Suprapubic skin (tissue), 4 donors: ENCODE measurements at regions not wholly inside any gene's neighbourhood (a gene's known extent, or its start where the extent isn't known, plus 50 kb on each side); places are given as distances from the start of the nearest gene placed in this dataset.

Source experiments
- DNase-seq, 2 donors: peaks; one replicate each; pipeline ENCODE4 v3.0.0-alpha.2; 2019; ENCODE audit warnings: low spot score in 2 of 2
- H3K27ac ChIP-seq: fragments of 200-600 bp; sonication (generic); one replicate; pipeline ENCODE4 v1.5.1; 2019
- H3K27me3 ChIP-seq: fragments of 200-600 bp; sonication (generic); one replicate; pipeline ENCODE4 v1.5.1; 2019
- H3K36me3 ChIP-seq: fragments of 200-600 bp; sonication (generic); one replicate; pipeline ENCODE4 v1.5.1; 2019
- H3K4me1 ChIP-seq: fragments of 200-600 bp; sonication (generic); one replicate; pipeline ENCODE4 v1.5.1; 2019
- H3K4me3 ChIP-seq: fragments of 200-600 bp; sonication (generic); one replicate; pipeline ENCODE4 v1.5.1; 2019; ENCODE audit warnings: mild to moderate bottlenecking
- H3K9me3 ChIP-seq: fragments of 200-600 bp; sonication (generic); one replicate; pipeline ENCODE4 v1.5.1; 2019
- EP300 ChIP-seq: sonication (generic); formaldehyde crosslinking; IDR thresholded peaks from one replicate; pipeline ENCODE4 v1.6.1; 2017; ENCODE audit warnings: antibody characterized with exemption
- POLR2A ChIP-seq, 2 donors: fragments of 450-650 bp; IDR thresholded peaks; one replicate each; pipeline ENCODE4 v1.6.1; 2017; ENCODE audit warnings: antibody characterized with exemption in 2 of 2, mild to moderate bottlenecking in 2 of 2, moderate library complexity in 2 of 2
- POLR2AphosphoS5 ChIP-seq, 3 donors: sonication (generic); formaldehyde crosslinking; IDR thresholded peaks; one replicate each; pipeline ENCODE4 v1.6.1; 2017; ENCODE audit warnings: antibody characterized with exemption in 3 of 3
- WGBS: methylation state at CpG from one replicate; pipeline ENCODE4 v1.1.5; 2018; 5-methylcytosine and 5-hydroxymethylcytosine counted together
- TF ChIP-seq, protein P1 (sequence below), 2 donors: fragments of 200-600 bp in 1 of 2; fragments of 450-650 bp in 1 of 2; sonication (generic) in 1 of 2; IDR thresholded peaks; one replicate each; pipeline ENCODE4 v1.5.1; 2016 to 2019; ENCODE audit warnings: antibody characterized with exemption in 2 of 2, mild to moderate bottlenecking in 1 of 2, moderate library complexity in 1 of 2

DNA sequence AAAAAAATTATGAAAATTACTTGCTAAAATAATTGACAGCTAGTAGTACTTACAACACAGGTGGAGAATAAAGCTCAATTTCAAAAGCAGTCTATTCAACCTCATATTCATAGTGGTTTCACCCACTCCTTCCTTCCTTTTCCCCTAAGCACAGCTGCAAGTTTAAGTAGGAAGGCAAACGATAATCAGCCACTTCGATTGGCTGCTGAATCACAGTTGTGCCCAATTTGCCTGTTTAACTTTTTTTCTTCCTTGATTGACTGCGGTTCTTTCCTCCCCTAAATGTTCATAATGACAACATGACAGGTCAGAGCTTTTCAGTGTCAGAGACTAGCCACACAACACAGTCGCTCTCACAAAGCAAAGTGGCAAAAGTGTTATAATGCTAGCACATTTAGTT lies 468.0 kb upstream of the GBE1 start:
- no peaks in the 10 kb centered on the region for H3K4me1 ChIP-seq
- no peak for DNase-seq
- no peak overlapping the region for H3K4me3 ChIP-seq
- H3K27me3 ChIP-seq: no peaks in the 10 kb centered on the region
- H3K27ac ChIP-seq: no peak overlapping the region
- H3K36me3 ChIP-seq: no peaks in the 10 kb centered on the region
- H3K9me3 ChIP-seq: no peaks in the 10 kb centered on the region
- WGBS: 50% methylated on average over 4 of the region's 4 CpGs
- TF ChIP-seq, protein P1, sequence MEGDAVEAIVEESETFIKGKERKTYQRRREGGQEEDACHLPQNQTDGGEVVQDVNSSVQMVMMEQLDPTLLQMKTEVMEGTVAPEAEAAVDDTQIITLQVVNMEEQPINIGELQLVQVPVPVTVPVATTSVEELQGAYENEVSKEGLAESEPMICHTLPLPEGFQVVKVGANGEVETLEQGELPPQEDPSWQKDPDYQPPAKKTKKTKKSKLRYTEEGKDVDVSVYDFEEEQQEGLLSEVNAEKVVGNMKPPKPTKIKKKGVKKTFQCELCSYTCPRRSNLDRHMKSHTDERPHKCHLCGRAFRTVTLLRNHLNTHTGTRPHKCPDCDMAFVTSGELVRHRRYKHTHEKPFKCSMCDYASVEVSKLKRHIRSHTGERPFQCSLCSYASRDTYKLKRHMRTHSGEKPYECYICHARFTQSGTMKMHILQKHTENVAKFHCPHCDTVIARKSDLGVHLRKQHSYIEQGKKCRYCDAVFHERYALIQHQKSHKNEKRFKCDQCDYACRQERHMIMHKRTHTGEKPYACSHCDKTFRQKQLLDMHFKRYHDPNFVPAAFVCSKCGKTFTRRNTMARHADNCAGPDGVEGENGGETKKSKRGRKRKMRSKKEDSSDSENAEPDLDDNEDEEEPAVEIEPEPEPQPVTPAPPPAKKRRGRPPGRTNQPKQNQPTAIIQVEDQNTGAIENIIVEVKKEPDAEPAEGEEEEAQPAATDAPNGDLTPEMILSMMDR (IDR thresholded peaks at IDR 0.05): no peak
- TF ChIP-seq EP300: no peak
- TF ChIP-seq POLR2AphosphoS5 (IDR thresholded peaks at IDR 0.05): no peak
- TF ChIP-seq POLR2A (IDR thresholded peaks at IDR 0.05): no peak

DNA sequence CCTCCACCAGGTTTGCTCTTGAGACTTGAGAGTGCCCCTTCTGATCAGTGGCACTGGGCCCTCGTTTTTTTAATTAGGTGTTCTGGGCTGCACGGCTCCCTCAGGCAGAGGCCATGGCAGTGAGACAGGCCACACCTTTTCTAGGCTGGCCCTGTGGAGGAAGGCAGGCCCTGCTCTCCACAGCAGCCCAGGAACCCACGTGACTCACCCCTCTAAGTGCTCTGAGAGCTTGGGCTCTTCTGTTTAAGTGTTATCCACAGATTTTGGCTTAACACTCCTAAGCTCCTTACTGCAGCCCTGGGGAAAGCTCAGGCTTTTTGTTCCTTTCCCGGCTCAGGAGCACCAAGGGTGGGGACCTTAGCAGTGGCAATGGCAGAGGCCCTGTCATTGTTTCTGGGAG lies 463.2 kb upstream of the GBE1 start:
- Histone ChIP-seq H3K27me3 (no peaks in the 10 kb centered on the region), H3K9me3 (no peaks in the 10 kb centered on the region), H3K36me3 (no peaks in the 10 kb centered on the region), H3K27ac (no peak overlapping the region), H3K4me3 (no peak overlapping the region), H3K4me1 (no peaks in the 10 kb centered on the region)
- WGBS: 77% methylated on average over 4 of the region's 4 CpGs
- TF ChIP-seq POLR2AphosphoS5 (IDR thresholded peaks at IDR 0.05): no peak
- no peak for TF ChIP-seq POLR2A (IDR thresholded peaks at IDR 0.05)
- TF ChIP-seq, protein P1 (IDR thresholded peaks at IDR 0.05): no peak
- TF ChIP-seq EP300: no peak
- DNase-seq: no peak

DNA sequence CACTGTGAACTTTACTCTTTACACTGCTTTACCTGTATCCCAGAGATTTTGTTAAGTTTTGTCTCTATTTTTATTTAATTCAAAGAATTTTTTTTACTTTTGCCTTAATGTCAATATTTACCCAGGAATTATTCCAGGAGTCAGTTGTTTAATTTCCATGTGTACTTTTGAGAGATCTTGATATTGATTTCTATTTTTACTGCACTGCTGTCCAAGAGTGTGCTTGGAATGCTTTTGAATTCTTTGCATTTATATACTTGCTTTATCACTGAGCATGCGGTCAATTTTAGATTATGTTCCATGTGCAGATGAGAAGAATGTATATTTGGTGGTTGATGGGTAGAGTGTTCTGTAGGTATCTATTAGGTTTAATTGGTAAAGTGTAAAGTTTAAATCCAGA lies 461.0 kb upstream of the GBE1 start:
- TF ChIP-seq POLR2AphosphoS5 (IDR thresholded peaks at IDR 0.05) (no peak), EP300 (no peak), POLR2A (IDR thresholded peaks at IDR 0.05) (no peak)
- TF ChIP-seq, protein P1 (IDR thresholded peaks at IDR 0.05): no peak
- no peak overlapping the region for H3K27ac ChIP-seq
- no peaks in the 10 kb centered on the region for H3K9me3 ChIP-seq
- H3K4me3 ChIP-seq: no peak overlapping the region
- H3K36me3 ChIP-seq: no peaks in the 10 kb centered on the region
- no peak for DNase-seq
- H3K27me3 ChIP-seq: no peaks in the 10 kb centered on the region
- no peaks in the 10 kb centered on the region for H3K4me1 ChIP-seq
- WGBS: 92% methylated on average over 1 of the region's 1 CpG

DNA sequence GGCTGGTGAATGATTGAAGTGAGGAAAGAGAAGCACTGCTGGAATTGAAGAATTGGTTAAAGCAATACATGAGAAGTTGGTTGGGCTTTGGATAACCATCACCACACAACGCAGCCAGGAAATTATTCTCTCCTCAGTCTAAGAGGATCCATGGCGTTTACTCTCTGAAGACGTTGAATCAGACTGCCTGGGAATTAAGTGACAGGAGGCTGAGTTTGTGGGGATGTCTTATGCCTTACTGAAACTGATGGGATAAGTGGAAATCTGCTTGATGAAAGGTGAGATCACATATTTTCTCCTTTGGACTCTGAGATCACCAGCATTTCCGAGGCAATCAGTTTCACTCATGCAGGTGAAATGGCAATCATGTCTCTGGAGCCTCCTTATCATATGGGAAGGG lies 456.1 kb upstream of the GBE1 start:
- WGBS: 77% methylated on average over 4 of the region's 4 CpGs
- no peaks in the 10 kb centered on the region for H3K9me3 ChIP-seq

DNA sequence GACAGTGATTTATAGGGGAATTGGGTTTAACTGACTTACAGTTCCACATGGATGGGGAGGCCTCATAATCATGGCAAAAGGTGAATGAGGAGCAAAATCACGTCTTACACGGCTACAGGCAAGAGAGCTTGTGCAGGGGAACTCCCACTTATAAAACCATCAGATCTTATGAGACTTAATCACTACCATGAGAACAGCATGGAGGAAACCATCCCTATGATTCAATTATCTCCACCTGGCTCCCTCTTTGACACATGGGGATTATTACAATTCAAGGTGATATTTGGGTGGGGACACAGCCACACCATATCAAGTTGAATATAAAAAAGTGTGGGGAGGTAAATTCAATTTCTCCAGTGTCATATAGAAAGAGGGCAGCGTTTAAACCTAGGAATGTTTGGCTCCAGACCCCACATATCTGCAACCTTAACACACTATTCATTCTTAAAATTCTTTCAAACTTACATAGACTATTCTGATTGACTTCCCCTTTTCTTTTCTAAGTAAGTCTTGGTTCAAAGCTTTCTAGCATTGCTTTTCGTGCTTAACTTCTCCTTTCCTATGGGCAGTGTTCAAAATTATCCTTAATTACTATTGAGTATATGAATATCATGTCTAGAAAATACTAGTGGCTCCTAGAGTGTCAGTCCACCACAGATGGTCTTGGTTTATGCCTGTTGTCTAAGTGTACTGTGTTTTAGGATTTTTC lies 446.7 kb upstream of the GBE1 start:
- H3K36me3 ChIP-seq: no peaks in the 10 kb centered on the region
- H3K27me3 ChIP-seq: no peaks in the 10 kb centered on the region
- no peak for TF ChIP-seq EP300
- TF ChIP-seq POLR2AphosphoS5 (IDR thresholded peaks at IDR 0.05): no peak
- TF ChIP-seq POLR2A (IDR thresholded peaks at IDR 0.05): no peak
- TF ChIP-seq, protein P1 (IDR thresholded peaks at IDR 0.05): no peak
- no peak overlapping the region for H3K4me3 ChIP-seq
- H3K9me3 ChIP-seq: no peaks in the 10 kb centered on the region
- 70% methylated on average over 4 of the region's 4 CpGs for WGBS
- no peak for DNase-seq
- H3K4me1 ChIP-seq: no peaks in the 10 kb centered on the region
- H3K27ac ChIP-seq: no peak overlapping the region

More for the DNA sequence above, 456.1 kb upstream of the GBE1 start:
- Histone ChIP-seq H3K36me3 (no peaks in the 10 kb centered on the region), H3K4me1 (no peaks in the 10 kb centered on the region), H3K4me3 (no peak overlapping the region), H3K27ac (no peak overlapping the region), H3K27me3 (no peaks in the 10 kb centered on the region)
- DNase-seq: no peak
- TF ChIP-seq, protein P1 (IDR thresholded peaks at IDR 0.05): no peak
- TF ChIP-seq EP300: no peak
- TF ChIP-seq POLR2AphosphoS5 (IDR thresholded peaks at IDR 0.05): no peak
- TF ChIP-seq POLR2A (IDR thresholded peaks at IDR 0.05): no peak
